ENCODE measurements at regions not wholly inside any gene's neighbourhood (a gene's known extent, or its start where the extent isn't known, plus 50 kb on each side); places are given as distances from the start of the nearest gene placed in this dataset.

- TF ChIP-seq CTCF (IDR thresholded peaks at IDR 0.05) (no peak), POLR2A (IDR thresholded peaks at IDR 0.05) (no peak)
Measured at GRCh38 chr9:79341561-79341960, 230.2 kb upstream of the TLE4 start.

Data from uterus (tissue), 2 donors.